Testis (tissue), 2 donors: ENCODE measurements at regions not wholly inside any gene's neighbourhood (a gene's known extent, or its start where the extent isn't known, plus 50 kb on each side); places are given as distances from the start of the nearest gene placed in this dataset.
"Not testable (repeated sequence)": the region's sequence is repeated elsewhere in the genome, so short reads cannot be mapped to it uniquely, and the experiment has no call there.

Experiments
- DNase-seq: peaks from one replicate; pipeline ENCODE4 v3.0.0-alpha.2; 2019
- H3K27ac ChIP-seq, 2 donors: fragments of 200-600 bp; sonication (generic); one replicate each; pipeline ENCODE4 v1.5.1; 2019
- H3K27me3 ChIP-seq: fragments of 200-600 bp; sonication (generic); one replicate; pipeline ENCODE4 v1.5.1; 2019
- H3K36me3 ChIP-seq: fragments of 200-600 bp; sonication (generic); one replicate; pipeline ENCODE4 v1.5.1; 2017; ENCODE audit warnings: low read depth; ENCODE audit errors: missing control alignments
- H3K4me1 ChIP-seq: fragments of 200-600 bp; sonication (generic); one replicate; pipeline ENCODE4 v1.5.1; 2019
- H3K4me3 ChIP-seq, 2 donors: fragments of 200-600 bp; sonication (generic); one replicate each; pipeline ENCODE4 v1.5.1; 2017 to 2019
- H3K9me3 ChIP-seq: fragments of 200-600 bp; sonication (generic); one replicate; pipeline ENCODE4 v1.5.1; 2017
- CTCF ChIP-seq, 3 experiments: fragments of 450-650 bp in 2 of 3; fragments of 200-600 bp in 1 of 3; sonication (generic) in 1 of 3; IDR thresholded peaks; one replicate each; pipeline ENCODE4 v1.5.1; 2016 to 2019; ENCODE audit warnings: antibody characterized with exemption in 3 of 3, mild to moderate bottlenecking in 2 of 3, moderate library complexity in 1 of 3
- POLR2A ChIP-seq: fragments of 450-650 bp; IDR thresholded peaks from one replicate; pipeline ENCODE4 v1.6.1; 2017; ENCODE audit warnings: antibody characterized with exemption, mild to moderate bottlenecking, moderate library complexity
- WGBS, 2 donors: methylation state at CpG; one replicate each; pipeline ENCODE4 v1.1.5; 2018; 5-methylcytosine and 5-hydroxymethylcytosine counted together
- intact Hi-C: fragments of 100-400 bp; cut with DNase I; formaldehyde crosslinking; loops from one replicate; pipeline ENCODE4 v1.15.1; 2023; ENCODE audit warnings: low total_unique reads

GRCh38 chr12:102669056-102669455 lies 188.7 kb upstream of the IGF1 start:
- no peaks in the 10 kb centered on the region for H3K4me1 ChIP-seq
- H3K9me3 ChIP-seq = no peaks in the 10 kb centered on the region
- H3K27ac ChIP-seq = no peak overlapping the region
- DNase-seq = no peak
- no peak overlapping the region for H3K4me3 ChIP-seq
- no peaks in the 10 kb centered on the region for H3K27me3 ChIP-seq
- intact Hi-C loops = no loop called here
- TF ChIP-seq CTCF (IDR thresholded peaks at IDR 0.05) (no peak), POLR2A (no peak)
- no peaks in the 10 kb centered on the region for H3K36me3 ChIP-seq
- 50 to 57% methylated on average over 1 of the region's 1 CpG for WGBS, 2 donors

- H3K27ac ChIP-seq, intact Hi-C loops, H3K4me3 ChIP-seq, H3K4me1 ChIP-seq, H3K36me3 ChIP-seq, DNase-seq, H3K27me3 ChIP-seq, H3K9me3 ChIP-seq: not testable (repeated sequence)
- WGBS, 2 donors = 49 to 58% methylated on average over 3 of the region's 3 CpGs
Observed at GRCh38 chr12:102666176-102666575, 185.8 kb upstream of the IGF1 start.

GRCh38 chr12:102659200-102659911 lies 179.0 kb upstream of the IGF1 start:
- Histone ChIP-seq H3K4me1 (no peaks in the 10 kb centered on the region), H3K27ac (no peak overlapping the region), H3K4me3 (no peak overlapping the region), H3K9me3 (no peaks in the 10 kb centered on the region), H3K27me3 (no peaks in the 10 kb centered on the region), H3K36me3 (no peaks in the 10 kb centered on the region)
- intact Hi-C loops = no loop called here
- WGBS, 2 donors = 83 to 91% methylated on average over 4 of the region's 4 CpGs
- TF ChIP-seq POLR2A = no peak
- peak in 1 of 3 experiments; percentile 25 for TF ChIP-seq CTCF (IDR thresholded peaks at IDR 0.05)
- peak; percentile 27 for DNase-seq

- Histone ChIP-seq H3K36me3 (no peaks in the 10 kb centered on the region), H3K9me3 (no peaks in the 10 kb centered on the region), H3K27me3 (no peaks in the 10 kb centered on the region), H3K4me1 (no peaks in the 10 kb centered on the region), H3K4me3 (no peak overlapping the region), H3K27ac (no peak overlapping the region)
- intact Hi-C loops = no loop called here
- DNase-seq = no peak
- WGBS, 2 donors = 78 to 79% methylated on average over 2 of the region's 2 CpGs
- TF ChIP-seq CTCF (IDR thresholded peaks at IDR 0.05) (no peak), POLR2A (no peak)
Observed at GRCh38 chr12:102653406-102653805, 173.0 kb upstream of the IGF1 start.

GRCh38 chr12:102652645-102653313 lies 172.4 kb upstream of the IGF1 start:
- Histone ChIP-seq H3K27ac (no peak overlapping the region), H3K4me3 (no peak overlapping the region), H3K36me3 (no peaks in the 10 kb centered on the region), H3K9me3 (no peaks in the 10 kb centered on the region), H3K27me3 (no peaks in the 10 kb centered on the region), H3K4me1 (no peaks in the 10 kb centered on the region)
- no peak for DNase-seq
- WGBS, 2 donors = 91 to 96% methylated on average over 4 of the region's 4 CpGs
- TF ChIP-seq CTCF (IDR thresholded peaks at IDR 0.05) (no peak), POLR2A (no peak)
- intact Hi-C loops = no loop called here
